Left lung (tissue), 4 donors: ENCODE measurements at regions not wholly inside any gene's neighbourhood (a gene's known extent, or its start where the extent isn't known, plus 50 kb on each side); places are given as distances from the start of the nearest gene placed in this dataset.

Source experiments
- ATAC-seq: fragments of 200-7000 bp; cut with Tn5 transposase; one replicate; pipeline ENCODE4 v1.9.1; 2020; ENCODE audit warnings: moderate library complexity
- DNase-seq, 4 donors: peaks; one replicate each; pipeline ENCODE4 v3.0.0-alpha.2; 2013 to 2020
- H3K27ac ChIP-seq, 2 donors: fragments of 200-600 bp; sonication (generic) in 1 of 2; one replicate each; pipeline versions ENCODE4 v1.5.0 to v1.8.0; 2020 to 2021
- H3K27me3 ChIP-seq, 2 donors: fragments of 200-600 bp; sonication (generic) in 1 of 2; one replicate each; pipeline versions ENCODE4 v1.5.0 to v1.8.0; 2020 to 2021
- H3K36me3 ChIP-seq, 2 donors: fragments of 200-600 bp; sonication (generic) in 1 of 2; one replicate each; pipeline versions ENCODE4 v1.5.0 to v1.8.0; 2020 to 2021
- H3K4me1 ChIP-seq, 2 donors: fragments of 200-600 bp; one replicate each; pipeline ENCODE4 v1.8.0; 2021
- H3K4me3 ChIP-seq, 2 donors: fragments of 200-600 bp; sonication (generic) in 1 of 2; one replicate each; pipeline versions ENCODE4 v1.5.0 to v1.8.0; 2020 to 2021; ENCODE audit warnings: mild to moderate bottlenecking in 1 of 2
- H3K9me3 ChIP-seq, 2 donors: fragments of 200-600 bp; sonication (generic) in 1 of 2; one replicate each; pipeline versions ENCODE4 v1.5.0 to v1.8.0; 2020 to 2021
- intact Hi-C, 2 donors: fragments of 100-400 bp; cut with DNase I; formaldehyde crosslinking; loops; one replicate each; pipeline versions ENCODE4 v1.11.2 to v1.14.2; 2022
- TF ChIP-seq, protein P1 (sequence below), 2 donors: fragments of 200-600 bp; sonication (generic) in 1 of 2; IDR thresholded peaks; one replicate each; pipeline versions ENCODE4 v1.5.0 to v1.8.0; 2021; ENCODE audit warnings: antibody characterized with exemption in 2 of 2
- donor health status: DM: no; HTN: yes; CAD: no.
- donor health status: DM: no; HTN: no; CAD: no.

DNA sequence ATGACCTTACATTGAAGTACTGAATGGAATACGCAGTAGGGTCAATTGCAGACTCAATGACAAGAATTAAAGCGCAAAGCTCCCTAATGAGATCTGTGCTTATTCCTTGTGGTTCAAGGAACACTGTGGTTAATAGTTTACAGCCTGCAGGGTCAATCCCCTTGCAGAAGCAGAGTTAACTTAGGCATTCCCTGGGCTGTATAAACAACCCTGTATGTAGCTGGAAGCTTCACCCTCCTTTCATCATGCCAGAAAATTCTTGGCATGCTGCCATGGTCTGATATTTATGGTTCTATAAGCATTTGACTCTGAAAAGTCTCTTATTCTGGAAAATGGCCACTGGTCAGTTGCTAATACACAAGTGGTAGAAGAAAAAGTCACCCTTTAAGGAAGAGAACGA is 227.7 kb downstream of the NOVA1 start:
- Histone ChIP-seq H3K9me3 (peaks cover 0 to 3% of the 10 kb centered on the region in 2 donors), H3K4me3 (no peak overlapping the region), H3K27me3 (no peaks in the 10 kb centered on the region), H3K36me3 (no peaks in the 10 kb centered on the region), H3K4me1 (no peaks in the 10 kb centered on the region), H3K27ac (no peak overlapping the region)
- TF ChIP-seq, protein P1, sequence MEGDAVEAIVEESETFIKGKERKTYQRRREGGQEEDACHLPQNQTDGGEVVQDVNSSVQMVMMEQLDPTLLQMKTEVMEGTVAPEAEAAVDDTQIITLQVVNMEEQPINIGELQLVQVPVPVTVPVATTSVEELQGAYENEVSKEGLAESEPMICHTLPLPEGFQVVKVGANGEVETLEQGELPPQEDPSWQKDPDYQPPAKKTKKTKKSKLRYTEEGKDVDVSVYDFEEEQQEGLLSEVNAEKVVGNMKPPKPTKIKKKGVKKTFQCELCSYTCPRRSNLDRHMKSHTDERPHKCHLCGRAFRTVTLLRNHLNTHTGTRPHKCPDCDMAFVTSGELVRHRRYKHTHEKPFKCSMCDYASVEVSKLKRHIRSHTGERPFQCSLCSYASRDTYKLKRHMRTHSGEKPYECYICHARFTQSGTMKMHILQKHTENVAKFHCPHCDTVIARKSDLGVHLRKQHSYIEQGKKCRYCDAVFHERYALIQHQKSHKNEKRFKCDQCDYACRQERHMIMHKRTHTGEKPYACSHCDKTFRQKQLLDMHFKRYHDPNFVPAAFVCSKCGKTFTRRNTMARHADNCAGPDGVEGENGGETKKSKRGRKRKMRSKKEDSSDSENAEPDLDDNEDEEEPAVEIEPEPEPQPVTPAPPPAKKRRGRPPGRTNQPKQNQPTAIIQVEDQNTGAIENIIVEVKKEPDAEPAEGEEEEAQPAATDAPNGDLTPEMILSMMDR (IDR thresholded peaks at IDR 0.05) = no peak
- ATAC-seq (no peak), DNase-seq (peak in 2 of 4 donors; percentile 78 to 80)
- intact Hi-C loops = no loop called here

DNA sequence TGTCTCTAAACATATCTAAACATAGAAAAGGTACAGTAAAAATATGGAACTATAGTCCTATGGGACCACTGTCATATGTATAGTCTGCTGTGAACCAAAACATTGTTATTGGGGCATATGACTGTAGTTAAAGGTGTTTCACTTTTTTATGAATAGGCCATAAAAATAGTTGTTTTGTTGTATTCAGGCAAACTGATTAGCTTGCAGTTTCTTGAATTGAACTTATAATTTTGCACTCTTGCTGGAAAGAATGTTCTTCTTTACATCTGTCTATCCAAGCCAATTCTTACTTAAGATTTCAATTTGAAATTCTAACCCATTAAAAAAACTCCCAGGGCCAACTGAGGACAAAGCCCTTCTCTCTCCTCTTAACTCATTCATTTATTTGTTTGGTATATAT is 234.1 kb downstream of the NOVA1 start:
- TF ChIP-seq, protein P1 (IDR thresholded peaks at IDR 0.05) = no peak
- Histone ChIP-seq H3K4me3 (no peak overlapping the region), H3K36me3 (no peaks in the 10 kb centered on the region), H3K4me1 (no peaks in the 10 kb centered on the region), H3K27ac (no peak overlapping the region), H3K27me3 (no peaks in the 10 kb centered on the region), H3K9me3 (peaks cover 0 to 3% of the 10 kb centered on the region in 2 donors)
- intact Hi-C loops = no loop called here
- ATAC-seq = no peak
- DNase-seq = no peak

DNA sequence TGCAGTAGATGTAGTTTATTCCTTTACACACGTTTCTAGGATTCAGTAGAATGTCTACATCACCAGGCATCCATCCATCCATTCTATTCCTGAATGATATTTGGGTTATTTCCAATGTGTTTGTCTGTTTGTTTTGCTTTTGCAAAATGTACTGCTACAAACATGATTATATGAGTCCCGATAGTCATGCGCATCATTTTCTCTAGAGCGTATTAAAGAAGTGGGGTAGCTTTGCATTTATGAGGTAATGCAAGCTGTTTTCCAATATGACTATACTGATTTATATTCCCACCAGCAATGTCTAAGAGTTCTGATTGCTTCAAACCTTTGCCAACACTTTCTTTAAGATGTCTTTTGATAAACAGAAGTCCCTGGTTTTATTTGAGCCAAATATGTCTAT is 253.2 kb downstream of the NOVA1 start:
- TF ChIP-seq, protein P1 (IDR thresholded peaks at IDR 0.05) = no peak
- H3K4me1 ChIP-seq = no peaks in the 10 kb centered on the region
- intact Hi-C loops = no loop called here
- no peaks in the 10 kb centered on the region for H3K36me3 ChIP-seq
- H3K4me3 ChIP-seq = no peak overlapping the region
- no peak overlapping the region for H3K27ac ChIP-seq
- no peaks in the 10 kb centered on the region for H3K9me3 ChIP-seq
- ATAC-seq (no peak), DNase-seq (no peak)
- no peaks in the 10 kb centered on the region for H3K27me3 ChIP-seq

DNA sequence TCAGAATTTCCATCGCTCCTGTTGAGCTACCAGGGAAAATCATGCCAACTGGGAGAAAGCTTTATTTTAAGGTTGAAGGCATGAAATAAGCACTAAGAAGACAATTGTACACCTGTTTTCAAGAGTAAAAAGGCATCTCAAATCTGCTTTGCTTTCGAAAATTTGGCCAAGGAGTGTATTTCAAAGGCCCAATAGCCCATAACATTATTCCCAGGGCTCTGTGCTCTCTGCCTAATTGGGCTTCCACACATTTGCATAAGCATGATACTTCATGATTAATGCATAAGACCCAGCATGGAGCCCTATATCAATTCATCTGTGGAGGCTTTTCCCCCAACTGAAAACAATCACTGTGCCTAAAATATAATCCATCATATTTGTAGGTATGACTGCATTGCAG is 258.5 kb downstream of the NOVA1 start:
- Histone ChIP-seq H3K9me3 (no peaks in the 10 kb centered on the region), H3K4me3 (no peak overlapping the region), H3K4me1 (no peaks in the 10 kb centered on the region), H3K27me3 (no peaks in the 10 kb centered on the region), H3K27ac (no peak overlapping the region), H3K36me3 (no peaks in the 10 kb centered on the region)
- intact Hi-C loops = no loop called here
- TF ChIP-seq, protein P1 (IDR thresholded peaks at IDR 0.05) = no peak
- DNase-seq (no peak), ATAC-seq (no peak)

DNA sequence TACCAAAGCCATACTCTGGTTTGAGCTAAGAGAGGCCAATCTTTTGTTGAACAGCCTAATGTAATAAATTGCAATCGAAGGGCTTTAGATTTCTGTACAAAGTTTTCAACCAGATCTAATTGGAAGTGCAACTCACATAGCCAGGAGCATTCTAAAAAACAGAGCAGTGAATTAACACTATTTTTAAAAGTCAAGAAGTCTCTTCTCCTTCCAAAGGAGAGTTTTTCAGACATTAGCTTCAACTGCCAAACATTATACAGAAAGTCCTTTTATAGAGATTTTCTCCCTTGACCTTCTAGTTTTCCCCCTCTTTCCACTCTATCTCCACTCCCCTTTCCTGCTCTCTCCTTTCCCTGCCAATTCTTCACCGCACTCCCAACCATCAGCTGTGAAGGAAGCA is 259.6 kb downstream of the NOVA1 start:
- no peaks in the 10 kb centered on the region for H3K36me3 ChIP-seq

More for the DNA sequence above, 259.6 kb downstream of the NOVA1 start:
- TF ChIP-seq, protein P1 (IDR thresholded peaks at IDR 0.05) = no peak
- no peak for ATAC-seq
- DNase-seq = no peak
- Histone ChIP-seq H3K9me3 (no peaks in the 10 kb centered on the region), H3K4me1 (no peaks in the 10 kb centered on the region), H3K4me3 (no peak overlapping the region), H3K27me3 (no peaks in the 10 kb centered on the region), H3K27ac (no peak overlapping the region)
- intact Hi-C loops = no loop called here
